Limb (tissue), 2 donors: ENCODE measurements at regions not wholly inside any gene's neighbourhood (a gene's known extent, or its start where the extent isn't known, plus 50 kb on each side); places are given as distances from the start of the nearest gene placed in this dataset.
"Not testable (repeated sequence)": the region's sequence is repeated elsewhere in the genome, so short reads cannot be mapped to it uniquely, and the experiment has no call there.

Source experiments
- DNase-seq, 2 donors: peaks; one replicate each; pipeline ENCODE4 v3.0.0-alpha.2; 2016; ENCODE audit errors: extremely low spot score in 2 of 2

DNA sequence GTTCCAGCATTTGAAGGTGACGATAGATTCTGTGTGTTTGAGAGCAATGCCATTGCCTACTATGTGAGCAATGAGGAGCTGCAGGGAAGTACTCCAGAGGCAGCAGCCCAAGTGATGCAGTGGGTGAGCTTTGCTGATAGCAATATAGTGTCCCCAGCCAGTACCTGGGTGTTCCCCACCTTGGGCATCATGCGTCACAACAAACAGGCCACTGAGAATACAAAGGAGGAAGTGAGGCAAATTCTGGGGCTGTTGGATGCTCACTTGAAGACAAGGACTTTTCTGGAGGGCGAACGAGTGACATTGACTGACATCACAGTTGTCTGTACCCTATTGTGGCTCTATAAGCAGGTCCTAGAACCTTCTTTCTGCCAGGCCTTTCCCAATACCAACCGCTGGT, 142.0 kb downstream of the PLS3 start:
- DNase-seq = no peak

GRCh38 chrX:115709039-115709438, 148.1 kb downstream of the PLS3 start:
- DNase-seq = no peak

GRCh38 chrX:115712484-115712883, 151.5 kb downstream of the PLS3 start:
- DNase-seq = no peak

- DNase-seq = no peak
Observed at GRCh38 chrX:115713460-115713859, 152.5 kb downstream of the PLS3 start.

DNA sequence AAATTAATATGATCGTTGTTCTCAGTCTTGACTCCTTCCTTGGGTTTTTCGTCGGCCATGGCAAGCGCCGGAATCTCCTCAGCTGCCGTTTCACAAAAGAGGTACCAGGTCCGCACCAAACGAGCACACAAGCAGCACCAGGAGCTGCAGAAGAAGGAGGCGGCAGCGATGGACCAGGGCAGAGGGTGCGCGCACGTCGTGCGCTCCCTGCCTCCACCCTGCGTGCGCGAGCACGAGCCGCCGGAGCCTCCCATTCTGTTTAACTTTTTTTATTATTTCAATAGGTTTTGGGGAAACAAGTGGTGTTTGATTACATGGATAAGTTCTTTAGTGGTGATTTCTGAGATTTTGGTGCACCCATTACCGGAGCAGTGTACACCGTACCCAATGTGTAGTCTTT, 158.2 kb downstream of the PLS3 start:
- DNase-seq = no peak

DNA sequence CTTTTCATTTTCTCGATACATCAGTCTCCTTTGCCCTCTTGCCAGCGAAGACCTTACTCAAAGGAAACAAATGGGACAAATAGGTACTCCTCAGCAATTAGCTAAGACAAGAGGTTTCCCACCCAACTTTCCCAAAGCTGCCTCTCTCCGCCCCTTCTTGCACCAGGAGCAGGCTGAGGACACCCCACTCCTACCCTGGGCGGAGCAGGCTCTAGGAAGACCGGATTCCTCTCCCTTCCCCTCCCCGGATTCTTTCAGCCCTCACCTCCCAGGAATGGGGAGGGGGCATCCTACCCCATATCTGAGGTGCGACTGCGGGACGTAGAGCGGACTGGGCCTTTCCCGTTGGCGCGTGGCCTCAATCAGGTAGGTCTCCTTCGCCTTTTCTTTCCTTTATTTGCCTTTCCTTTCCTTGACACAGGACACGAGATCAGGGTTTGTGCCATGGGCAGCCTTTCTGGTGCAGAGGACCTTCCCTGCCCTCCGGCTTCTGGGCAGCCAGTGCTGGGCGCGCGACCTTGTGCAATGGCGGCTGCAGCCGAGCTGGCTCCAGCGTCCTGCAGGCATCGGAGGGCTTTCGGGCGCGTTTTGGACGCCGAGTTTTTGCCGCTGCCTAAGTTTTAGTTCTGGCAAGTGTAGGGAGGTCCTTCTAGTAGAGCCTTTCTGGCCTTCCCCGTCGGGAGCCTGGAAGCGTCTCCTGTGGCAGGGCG, 161.9 kb downstream of the PLS3 start:
- DNase-seq = not testable (repeated sequence)

GRCh38 chrX:115725370-115725769, 164.4 kb downstream of the PLS3 start:
- DNase-seq = not testable (repeated sequence)

DNA sequence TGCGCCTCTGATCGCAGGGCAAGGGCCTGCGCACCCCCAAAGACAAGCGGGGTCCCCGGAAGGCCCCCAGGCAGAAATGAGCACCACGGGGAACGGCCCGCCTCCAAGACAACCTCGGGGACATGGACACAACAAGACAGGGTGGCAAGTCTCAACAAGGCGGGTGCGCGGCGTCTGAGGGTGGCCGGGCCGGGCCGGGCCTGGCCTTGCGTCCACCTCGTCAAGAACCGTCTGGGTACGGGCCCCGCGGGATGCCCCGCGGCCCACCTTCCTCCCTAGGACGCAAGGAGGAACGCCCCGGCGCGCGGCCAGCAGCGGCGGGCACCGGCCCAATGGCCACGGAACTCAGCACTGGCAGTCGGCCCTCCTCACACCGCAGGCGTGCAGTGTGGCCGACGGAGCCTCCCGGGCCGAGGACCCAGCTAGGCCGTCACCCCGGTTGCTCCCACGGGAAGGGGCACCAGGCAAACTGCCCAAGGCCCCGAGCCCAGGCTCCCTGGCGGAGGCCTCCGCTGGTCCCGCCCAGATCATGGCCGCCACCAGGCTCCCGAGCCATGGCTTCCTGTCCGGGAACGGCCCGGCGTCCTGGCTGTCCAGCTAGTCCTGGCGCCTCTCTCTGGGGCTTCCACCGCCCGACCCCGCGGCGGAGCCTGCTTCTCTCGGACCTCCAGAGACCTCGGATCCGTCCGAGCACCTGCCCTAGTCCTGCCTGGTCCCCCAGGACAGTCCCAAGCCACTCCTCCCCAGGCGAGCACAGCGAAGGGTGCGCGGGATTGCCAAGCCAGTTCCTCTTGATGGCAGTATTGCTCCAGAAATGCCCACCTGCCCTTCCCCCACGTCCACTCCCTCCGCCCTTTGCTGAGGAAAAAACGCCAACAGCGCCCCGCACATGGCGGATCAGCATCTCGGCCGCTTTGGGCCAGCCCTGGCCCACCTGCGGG, 167.1 kb downstream of the PLS3 start:
- peak in 1 of 2 donors; percentile 39 for DNase-seq

DNA sequence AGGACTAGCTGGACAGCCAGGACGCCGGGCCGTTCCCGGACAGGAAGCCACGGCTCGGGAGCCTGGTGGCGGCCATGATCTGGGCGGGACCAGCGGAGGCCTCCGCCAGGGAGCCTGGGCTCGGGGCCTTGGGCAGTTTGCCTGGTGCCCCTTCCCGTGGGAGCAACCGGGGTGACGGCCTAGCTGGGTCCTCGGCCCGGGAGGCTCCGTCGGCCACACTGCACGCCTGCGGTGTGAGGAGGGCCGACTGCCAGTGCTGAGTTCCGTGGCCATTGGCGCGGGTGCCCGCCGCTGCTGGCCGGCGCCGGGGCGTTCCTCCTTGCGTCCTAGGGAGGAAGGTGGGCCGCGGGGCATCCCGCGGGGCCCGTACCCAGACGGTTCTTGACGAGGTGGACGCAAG, 171.6 kb downstream of the PLS3 start:
- not testable (repeated sequence) for DNase-seq

DNA sequence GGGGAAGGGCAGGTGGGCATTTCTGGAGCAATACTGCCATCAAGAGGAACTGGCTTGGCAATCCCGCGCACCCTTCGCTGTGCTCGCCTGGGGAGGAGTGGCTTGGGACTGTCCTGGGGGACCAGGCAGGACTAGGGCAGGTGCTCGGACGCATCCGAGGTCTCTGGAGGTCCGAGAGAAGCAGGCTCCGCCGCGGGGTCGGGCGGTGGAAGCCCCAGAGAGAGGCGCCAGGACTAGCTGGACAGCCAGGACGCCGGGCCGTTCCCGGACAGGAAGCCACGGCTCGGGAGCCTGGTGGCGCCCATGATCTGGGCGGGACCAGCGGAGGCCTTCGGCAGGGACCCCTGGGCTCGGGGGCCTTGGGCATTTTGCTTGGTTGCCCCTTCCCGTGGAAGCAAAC, 174.3 kb downstream of the PLS3 start:
- not testable (repeated sequence) for DNase-seq
